OCI-LY7 (cell line): ENCODE measurements at regions not wholly inside any gene's neighbourhood (a gene's known extent, or its start where the extent isn't known, plus 50 kb on each side); places are given as distances from the start of the nearest gene placed in this dataset.

ENCODE experiments used
- EZH2phosphoT487 ChIP-seq: fragments of 200-600 bp; sonication (generic); IDR thresholded peaks from 2 replicates; pipeline ENCODE4 v1.6.1; 2018; ENCODE audit warnings: low read depth, borderline replicate concordance, mild to moderate bottlenecking, mixed run types, antibody characterized with exemption, low read length, moderate library complexity, mixed read lengths
- TF ChIP-seq, protein P1 (sequence below): fragments of 200-600 bp; sonication (generic); conservative IDR thresholded peaks from 2 replicates; pipeline ENCODE4 v1.5.1; 2014; ENCODE audit warnings: mild to moderate bottlenecking, antibody characterized with exemption, low read length, moderate library complexity, mixed read lengths

DNA sequence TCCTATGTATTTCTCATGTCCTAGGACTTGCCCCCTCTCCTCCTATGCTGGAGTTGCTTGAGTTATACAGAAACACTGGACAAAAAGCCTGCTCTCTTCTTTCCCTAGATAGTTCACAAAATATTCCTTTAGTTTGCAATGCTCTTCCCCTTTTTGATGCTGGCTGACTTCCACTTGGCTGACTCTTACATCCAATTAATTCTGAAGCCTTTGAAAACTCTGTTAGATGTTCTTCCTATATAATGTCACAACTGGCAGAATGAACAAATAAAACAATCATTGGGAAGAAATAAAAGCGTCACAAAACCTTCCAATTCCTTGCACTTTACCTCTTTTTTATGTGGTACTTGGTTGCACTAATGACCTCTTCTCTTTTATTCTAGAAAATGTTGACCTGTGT, 253.8 kb upstream of the CITED2 start:
- TF ChIP-seq, protein P1, sequence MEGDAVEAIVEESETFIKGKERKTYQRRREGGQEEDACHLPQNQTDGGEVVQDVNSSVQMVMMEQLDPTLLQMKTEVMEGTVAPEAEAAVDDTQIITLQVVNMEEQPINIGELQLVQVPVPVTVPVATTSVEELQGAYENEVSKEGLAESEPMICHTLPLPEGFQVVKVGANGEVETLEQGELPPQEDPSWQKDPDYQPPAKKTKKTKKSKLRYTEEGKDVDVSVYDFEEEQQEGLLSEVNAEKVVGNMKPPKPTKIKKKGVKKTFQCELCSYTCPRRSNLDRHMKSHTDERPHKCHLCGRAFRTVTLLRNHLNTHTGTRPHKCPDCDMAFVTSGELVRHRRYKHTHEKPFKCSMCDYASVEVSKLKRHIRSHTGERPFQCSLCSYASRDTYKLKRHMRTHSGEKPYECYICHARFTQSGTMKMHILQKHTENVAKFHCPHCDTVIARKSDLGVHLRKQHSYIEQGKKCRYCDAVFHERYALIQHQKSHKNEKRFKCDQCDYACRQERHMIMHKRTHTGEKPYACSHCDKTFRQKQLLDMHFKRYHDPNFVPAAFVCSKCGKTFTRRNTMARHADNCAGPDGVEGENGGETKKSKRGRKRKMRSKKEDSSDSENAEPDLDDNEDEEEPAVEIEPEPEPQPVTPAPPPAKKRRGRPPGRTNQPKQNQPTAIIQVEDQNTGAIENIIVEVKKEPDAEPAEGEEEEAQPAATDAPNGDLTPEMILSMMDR, result no peak
- no peak for TF ChIP-seq EZH2phosphoT487
